Small intestine (tissue), 7 donors: ENCODE measurements at regions not wholly inside any gene's neighbourhood (a gene's known extent, or its start where the extent isn't known, plus 50 kb on each side); places are given as distances from the start of the nearest gene placed in this dataset.
A peak's percentile ranks its signal among the peaks of the same experiment; 100 is the strongest.

Experiments used
- DNase-seq, 2 donors: peaks; one replicate each; pipeline versions ENCODE4 v3.0.0 to v3.0.0-alpha.2; 2013
- FAIRE-seq: peaks from 2 replicates; lab custom pipeline; 2012; peaks lifted over from hg19 to GRCh38; lab: Jason Lieb, UNC
- H3K27ac ChIP-seq, 3 donors: one replicate each; pipeline ENCODE4 v1.5.1; 2013; ENCODE audit warnings: low read length in 2 of 3, mild to moderate bottlenecking in 2 of 3, control low read depth in 1 of 3, inconsistent platforms in 1 of 3, low read depth in 1 of 3, moderate library complexity in 1 of 3
- H3K27me3 ChIP-seq, 3 donors: one replicate each; pipeline ENCODE4 v1.6.1; 2013; ENCODE audit warnings: low read length in 3 of 3, inconsistent platforms in 1 of 3; ENCODE audit not compliant: control insufficient read depth in 3 of 3, insufficient read depth in 3 of 3
- H3K36me3 ChIP-seq, 3 donors: one replicate each; pipeline ENCODE4 v1.6.1; 2013; ENCODE audit warnings: low read length in 3 of 3, inconsistent platforms in 1 of 3, low read depth in 1 of 3, mild to moderate bottlenecking in 1 of 3, moderate library complexity in 1 of 3; ENCODE audit not compliant: control insufficient read depth in 3 of 3, insufficient read depth in 2 of 3
- H3K4me1 ChIP-seq, 3 donors: one replicate each; pipeline ENCODE4 v1.6.1; 2013; ENCODE audit warnings: low read length in 2 of 3, inconsistent platforms in 1 of 3, low read depth in 1 of 3, mild to moderate bottlenecking in 1 of 3, moderate library complexity in 1 of 3; ENCODE audit not compliant: control insufficient read depth in 3 of 3, insufficient read depth in 2 of 3
- H3K4me3 ChIP-seq, 3 donors: one replicate each; pipeline ENCODE4 v1.5.1; 2013; ENCODE audit warnings: low read length in 3 of 3, control low read depth in 1 of 3, inconsistent platforms in 1 of 3, low read depth in 1 of 3, mild to moderate bottlenecking in 1 of 3, moderate library complexity in 1 of 3
- H3K9me3 ChIP-seq, 2 donors: one replicate each; pipeline ENCODE4 v1.6.1; 2013; ENCODE audit warnings: low read depth in 1 of 2, low read length in 1 of 2; ENCODE audit not compliant: control insufficient read depth in 2 of 2, insufficient read depth in 1 of 2
- WGBS, 3 donors: extraction: QIAGEN DNeasy Blood & Tissue Kit; methylation state at CpG; one replicate each; pipeline ENCODE4 v1.1.7; 2013; 5-methylcytosine and 5-hydroxymethylcytosine counted together
- donor health status: healthy with polysubstance abuse.
- donor health status: control.
- donor health status: control.
- donor health status: Bipolar disorder and iron deficiency.
- donor health status: healthy.

GRCh38 chr6:4381381-4381780 is 246.0 kb upstream of the ECI2 start:
- Histone ChIP-seq H3K27ac (peak overlapping the region in 1 of 3 donors; percentile 52), H3K27me3 (peaks cover 0 to 4% (median 0%) of the 10 kb centered on the region in 3 donors), H3K36me3 (no peaks in the 10 kb centered on the region), H3K9me3 (peaks cover 0 to 23% of the 10 kb centered on the region in 2 donors), H3K4me3 (no peak overlapping the region), H3K4me1 (no peaks in the 10 kb centered on the region)
- no peak for FAIRE-seq
- 59 to 80% (median 70%) methylated on average over 4 of the region's 4 CpGs for WGBS, 3 donors
- DNase-seq = no peak

- Histone ChIP-seq H3K27ac (peak overlapping the region in 1 of 3 donors; percentile 52), H3K4me1 (no peaks in the 10 kb centered on the region), H3K36me3 (no peaks in the 10 kb centered on the region), H3K27me3 (peaks cover 0 to 4% (median 0%) of the 10 kb centered on the region in 3 donors), H3K4me3 (no peak overlapping the region), H3K9me3 (peaks cover 0 to 23% of the 10 kb centered on the region in 2 donors)
- FAIRE-seq (no peak), DNase-seq (no peak)
- WGBS, 3 donors = 59 to 79% (median 73%) methylated on average over 7 of the region's 7 CpGs
Observed at GRCh38 chr6:4380881-4381281, 245.5 kb upstream of the ECI2 start.

GRCh38 chr6:4379958-4380357 is 244.6 kb upstream of the ECI2 start:
- DNase-seq = no peak
- no peak for FAIRE-seq
- WGBS, 3 donors = 53 to 74% (median 68%) methylated on average over 4 of the region's 4 CpGs

DNA sequence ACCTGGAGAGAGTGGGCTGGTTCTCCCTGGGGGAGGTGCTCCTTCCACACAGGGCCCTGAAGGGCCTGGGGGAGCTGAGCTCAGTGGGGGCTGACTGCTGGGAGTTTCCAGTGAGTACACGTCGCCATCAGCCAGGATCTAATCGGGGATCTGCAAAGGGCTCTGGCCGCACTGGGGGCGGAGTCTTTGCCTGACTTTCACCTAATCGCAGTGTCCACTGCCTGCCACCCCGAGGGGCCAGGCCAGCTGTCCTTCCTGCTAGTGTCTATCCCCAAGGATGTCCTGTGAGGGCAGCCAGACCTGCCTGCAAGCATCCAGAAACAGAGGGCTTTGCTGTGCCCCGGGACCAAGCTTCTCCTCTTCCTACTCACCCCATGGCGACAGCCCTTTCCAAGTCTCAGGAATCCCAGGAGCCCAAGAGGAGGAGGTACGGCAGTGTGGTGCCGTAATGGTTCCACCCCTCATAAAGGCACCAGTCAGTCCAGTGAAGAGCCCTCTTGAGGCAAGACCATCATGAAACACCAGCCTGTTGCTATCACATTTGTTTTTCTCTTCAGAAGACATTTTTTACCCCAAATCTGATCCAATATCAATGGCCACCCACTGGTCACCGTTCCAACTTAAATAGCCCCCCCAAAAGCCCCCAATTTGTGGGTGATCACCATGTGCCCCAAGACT is 243.1 kb upstream of the ECI2 start:
- Histone ChIP-seq H3K36me3 (no peaks in the 10 kb centered on the region), H3K27ac (no peak overlapping the region), H3K9me3 (peaks cover 0 to 6% of the 10 kb centered on the region in 2 donors), H3K4me1 (no peaks in the 10 kb centered on the region), H3K4me3 (no peak overlapping the region), H3K27me3 (peaks cover 0 to 4% (median 0%) of the 10 kb centered on the region in 3 donors)
- DNase-seq (no peak), FAIRE-seq (no peak)
- 72 to 88% (median 79%) methylated on average over 12 of the region's 12 CpGs for WGBS, 3 donors

More at GRCh38 chr6:4379958-4380357, 244.6 kb upstream of the ECI2 start:
- Histone ChIP-seq H3K4me3 (no peak overlapping the region), H3K27ac (no peak overlapping the region), H3K9me3 (peaks cover 0 to 19% of the 10 kb centered on the region in 2 donors), H3K36me3 (no peaks in the 10 kb centered on the region), H3K27me3 (peaks cover 0 to 4% (median 0%) of the 10 kb centered on the region in 3 donors), H3K4me1 (no peaks in the 10 kb centered on the region)

GRCh38 chr6:4377603-4378002 is 242.2 kb upstream of the ECI2 start:
- H3K27me3 ChIP-seq = peaks cover 0 to 4% (median 0%) of the 10 kb centered on the region in 3 donors
- FAIRE-seq (no peak), DNase-seq (no peak)
- H3K9me3 ChIP-seq = no peaks in the 10 kb centered on the region
- WGBS, 3 donors = 45 to 51% (median 45%) methylated on average over 3 of the region's 3 CpGs
- H3K4me3 ChIP-seq = no peak overlapping the region
- H3K36me3 ChIP-seq = no peaks in the 10 kb centered on the region
- H3K4me1 ChIP-seq = no peaks in the 10 kb centered on the region
- H3K27ac ChIP-seq = no peak overlapping the region

GRCh38 chr6:4374216-4374615 is 238.8 kb upstream of the ECI2 start:
- FAIRE-seq (no peak), DNase-seq (no peak)
- peaks cover 0 to 4% (median 0%) of the 10 kb centered on the region in 3 donors for H3K27me3 ChIP-seq
- H3K9me3 ChIP-seq = peaks cover 0 to 8% of the 10 kb centered on the region in 2 donors
- H3K27ac ChIP-seq = no peak overlapping the region
- no peaks in the 10 kb centered on the region for H3K4me1 ChIP-seq
- 75 to 90% (median 78%) methylated on average over 7 of the region's 7 CpGs for WGBS, 3 donors
- H3K4me3 ChIP-seq = no peak overlapping the region
- H3K36me3 ChIP-seq = no peaks in the 10 kb centered on the region

GRCh38 chr6:4372866-4373265 is 237.5 kb upstream of the ECI2 start:
- Histone ChIP-seq H3K4me1 (no peaks in the 10 kb centered on the region), H3K9me3 (peaks cover 0 to 8% of the 10 kb centered on the region in 2 donors), H3K36me3 (no peaks in the 10 kb centered on the region), H3K27me3 (peaks cover 0 to under 1% (median 0%) of the 10 kb centered on the region in 3 donors), H3K27ac (no peak overlapping the region), H3K4me3 (no peak overlapping the region)
- DNase-seq (no peak), FAIRE-seq (no peak)
- WGBS, 3 donors = 89 to 93% (median 91%) methylated on average over 2 of the region's 2 CpGs

GRCh38 chr6:4371207-4371921 is 236.0 kb upstream of the ECI2 start:
- FAIRE-seq = no peak
- peak in 1 of 2 donors; percentile 38 for DNase-seq
- 43 to 71% (median 52%) methylated on average over 10 of the region's 10 CpGs for WGBS, 3 donors

More at GRCh38 chr6:4371207-4371921, 236.0 kb upstream of the ECI2 start:
- Histone ChIP-seq H3K4me1 (no peaks in the 10 kb centered on the region), H3K9me3 (peaks cover 0 to 8% of the 10 kb centered on the region in 2 donors), H3K27ac (no peak overlapping the region), H3K27me3 (peaks cover 0 to 3% (median 0%) of the 10 kb centered on the region in 3 donors), H3K36me3 (no peaks in the 10 kb centered on the region), H3K4me3 (no peak overlapping the region)
